BLaER1 (cell line): ENCODE measurements at regions not wholly inside any gene's neighbourhood (a gene's known extent, or its start where the extent isn't known, plus 50 kb on each side); places are given as distances from the start of the nearest gene placed in this dataset.

ENCODE experiments used
- H3K27ac ChIP-seq: shearing (Covaris generic); formaldehyde crosslinking; 2 replicates; pipeline ENCODE4 v1.8.1; 2022
- H3K27me3 ChIP-seq: shearing (Covaris generic); formaldehyde crosslinking; 2 replicates; pipeline ENCODE4 v1.8.1; 2022
- H3K36me3 ChIP-seq: shearing (Covaris generic); formaldehyde crosslinking; 2 replicates; pipeline ENCODE4 v1.8.1; 2022
- H3K4me1 ChIP-seq: shearing (Covaris generic); formaldehyde crosslinking; 2 replicates; pipeline ENCODE4 v1.8.1; 2022
- H3K4me2 ChIP-seq: shearing (Covaris generic); formaldehyde crosslinking; 2 replicates; pipeline ENCODE4 v1.8.1; 2022
- H3K4me3 ChIP-seq: shearing (Covaris generic); formaldehyde crosslinking; 2 replicates; pipeline ENCODE4 v1.8.1; 2022
- H3K9ac ChIP-seq: shearing (Covaris generic); formaldehyde crosslinking; 2 replicates; pipeline ENCODE4 v1.8.1; 2022
- H3K9me3 ChIP-seq: shearing (Covaris generic); formaldehyde crosslinking; 2 replicates; pipeline ENCODE4 v1.8.1; 2022
- H4K20me1 ChIP-seq: shearing (Covaris generic); formaldehyde crosslinking; 2 replicates; pipeline ENCODE4 v1.8.1; 2022
- Cebpa-rat ChIP-seq: shearing (Covaris generic); IDR thresholded peaks from 2 replicates; pipeline ENCODE4 v1.8.1; 2022

GRCh38 chr2:62307469-62308389 is 111.8 kb downstream of the B3GNT2 start:
- Histone ChIP-seq H3K4me1 (peaks cover 62% of the 10 kb centered on the region), H3K36me3 (no peaks in the 10 kb centered on the region), H3K27me3 (no peaks in the 10 kb centered on the region), H3K4me2 (peak overlapping the region; percentile 52), H3K4me3 (no peak overlapping the region), H3K9ac (no peak overlapping the region), H3K27ac (no peak overlapping the region), H4K20me1 (no peaks in the 10 kb centered on the region), H3K9me3 (no peaks in the 10 kb centered on the region)
- no peak for TF ChIP-seq Cebpa-rat

GRCh38 chr2:62306751-62307468 is 111.0 kb downstream of the B3GNT2 start:
- TF ChIP-seq Cebpa-rat = no peak
- no peaks in the 10 kb centered on the region for H3K9me3 ChIP-seq
- no peaks in the 10 kb centered on the region for H4K20me1 ChIP-seq
- H3K4me1 ChIP-seq = peaks cover 65% of the 10 kb centered on the region
- 0 out of 2 replicates have a peak overlapping the region, but pooled peaks have one; percentile 18 for H3K9ac ChIP-seq
- H3K4me3 ChIP-seq = no peak overlapping the region
- H3K27me3 ChIP-seq = no peaks in the 10 kb centered on the region
- no peaks in the 10 kb centered on the region for H3K36me3 ChIP-seq
- H3K4me2 ChIP-seq = peak overlapping the region; percentile 52
- peak overlapping the region; percentile 12; the same call in 1 of the 2 replicates for H3K27ac ChIP-seq

DNA sequence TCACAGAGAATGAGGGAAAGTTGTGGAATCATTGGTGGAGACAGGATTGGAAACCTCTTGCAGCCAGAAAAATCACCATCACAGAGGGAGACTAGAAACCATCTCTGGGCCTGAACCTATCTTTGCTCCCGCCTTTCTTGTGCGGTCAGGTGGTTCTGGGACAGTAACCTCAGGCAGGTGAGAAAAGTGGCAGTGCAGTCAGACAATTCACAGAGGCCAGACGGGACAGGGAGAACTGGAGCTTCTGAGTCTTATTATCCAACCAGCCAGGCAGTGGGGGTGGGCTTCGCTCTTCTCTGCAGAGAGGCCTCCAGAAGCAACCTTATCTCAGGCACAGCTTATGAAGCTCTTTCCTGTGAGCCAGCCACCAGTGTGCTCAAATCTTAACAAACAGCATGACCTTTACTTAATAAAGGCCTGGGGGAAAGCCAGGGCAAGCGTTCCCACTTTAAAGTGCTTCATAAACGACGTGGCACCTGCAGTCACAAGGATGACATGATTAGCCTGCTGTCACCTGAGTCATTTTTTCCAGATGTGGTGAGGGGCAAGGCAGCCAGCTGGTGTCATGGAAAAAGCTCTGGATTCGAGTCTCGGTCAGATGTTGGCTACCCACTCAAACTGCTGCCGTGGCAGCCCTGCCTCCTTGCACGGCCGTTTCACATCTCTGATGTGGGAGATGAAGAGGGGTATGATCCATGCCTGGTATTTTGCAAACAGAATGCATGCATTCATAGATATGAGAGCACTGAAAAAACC is 109.7 kb downstream of the B3GNT2 start:
- H3K9me3 ChIP-seq = no peaks in the 10 kb centered on the region
- no peaks in the 10 kb centered on the region for H3K27me3 ChIP-seq
- H3K27ac ChIP-seq = no peak overlapping the region
- no peak overlapping the region for H3K9ac ChIP-seq
- H3K4me2 ChIP-seq = peak overlapping the region; percentile 40
- TF ChIP-seq Cebpa-rat = no peak
- H3K36me3 ChIP-seq = no peaks in the 10 kb centered on the region
- no peaks in the 10 kb centered on the region for H4K20me1 ChIP-seq
- H3K4me3 ChIP-seq = no peak overlapping the region
- peaks cover 74% of the 10 kb centered on the region for H3K4me1 ChIP-seq

- H3K9ac ChIP-seq = no peak overlapping the region
- H3K36me3 ChIP-seq = no peaks in the 10 kb centered on the region
- peaks cover 69% of the 10 kb centered on the region for H3K4me1 ChIP-seq
- no peak for TF ChIP-seq Cebpa-rat
- no peaks in the 10 kb centered on the region for H3K9me3 ChIP-seq
- no peaks in the 10 kb centered on the region for H3K27me3 ChIP-seq
- no peak overlapping the region for H3K27ac ChIP-seq
- no peaks in the 10 kb centered on the region for H4K20me1 ChIP-seq
- peak overlapping the region; percentile 40 for H3K4me2 ChIP-seq
- H3K4me3 ChIP-seq = no peak overlapping the region
Observed at GRCh38 chr2:62304429-62305417, 108.8 kb downstream of the B3GNT2 start.

- H3K4me2 ChIP-seq = peak overlapping the region; percentile 40
- H3K4me3 ChIP-seq = no peak overlapping the region
- no peaks in the 10 kb centered on the region for H4K20me1 ChIP-seq
- H3K27me3 ChIP-seq = no peaks in the 10 kb centered on the region
- H3K9me3 ChIP-seq = no peaks in the 10 kb centered on the region
- H3K9ac ChIP-seq = no peak overlapping the region
- TF ChIP-seq Cebpa-rat = no peak
- H3K4me1 ChIP-seq = peaks cover 62% of the 10 kb centered on the region
- no peak overlapping the region for H3K27ac ChIP-seq
- H3K36me3 ChIP-seq = no peaks in the 10 kb centered on the region
Observed at GRCh38 chr2:62303788-62304187, 107.9 kb downstream of the B3GNT2 start.

DNA sequence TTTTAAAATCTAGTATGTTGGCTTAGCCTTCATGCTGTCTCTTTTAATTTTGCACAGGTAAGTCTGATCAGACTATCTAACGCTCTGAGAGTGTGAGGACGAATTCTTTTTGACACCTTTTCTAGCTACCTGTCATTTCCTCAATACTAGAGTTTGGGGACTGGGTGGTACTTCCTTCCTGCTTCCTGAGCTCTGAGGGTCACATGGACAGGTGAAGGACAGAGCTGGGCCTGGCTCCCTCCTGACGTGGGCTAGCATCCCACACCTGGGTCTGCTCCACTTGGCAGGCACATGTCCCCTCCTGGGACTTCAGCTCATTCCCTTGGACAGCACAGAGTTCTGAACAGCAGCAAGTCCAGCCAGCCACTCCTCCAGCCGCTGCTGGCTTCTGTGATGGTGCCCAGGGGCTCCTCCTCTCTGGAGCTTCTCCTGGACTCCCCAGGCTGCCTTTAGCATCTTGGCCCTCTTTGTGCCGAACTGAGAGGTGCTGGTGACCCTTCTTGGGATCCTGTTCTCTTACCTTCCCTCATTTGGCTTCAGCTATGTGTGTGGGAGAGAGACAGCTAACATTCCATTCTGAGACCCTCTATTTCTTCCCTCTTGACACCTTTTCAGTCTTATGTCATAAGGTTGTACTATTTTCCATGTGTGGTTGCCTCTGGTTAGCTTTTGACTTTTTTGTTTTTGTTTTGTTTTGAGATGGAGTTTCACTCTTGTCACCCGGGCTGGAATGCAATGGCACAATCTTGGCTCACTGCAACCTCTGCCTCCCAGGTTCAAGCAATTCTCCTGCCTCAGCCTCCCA is 106.9 kb downstream of the B3GNT2 start:
- Histone ChIP-seq H4K20me1 (no peaks in the 10 kb centered on the region), H3K9me3 (no peaks in the 10 kb centered on the region), H3K9ac (no peak overlapping the region), H3K27me3 (no peaks in the 10 kb centered on the region), H3K4me1 (peaks cover 56% of the 10 kb centered on the region), H3K36me3 (no peaks in the 10 kb centered on the region), H3K4me3 (no peak overlapping the region), H3K4me2 (peak overlapping the region; percentile 8; the same call in 1 of the 2 replicates), H3K27ac (no peak overlapping the region)
- TF ChIP-seq Cebpa-rat = no peak

DNA sequence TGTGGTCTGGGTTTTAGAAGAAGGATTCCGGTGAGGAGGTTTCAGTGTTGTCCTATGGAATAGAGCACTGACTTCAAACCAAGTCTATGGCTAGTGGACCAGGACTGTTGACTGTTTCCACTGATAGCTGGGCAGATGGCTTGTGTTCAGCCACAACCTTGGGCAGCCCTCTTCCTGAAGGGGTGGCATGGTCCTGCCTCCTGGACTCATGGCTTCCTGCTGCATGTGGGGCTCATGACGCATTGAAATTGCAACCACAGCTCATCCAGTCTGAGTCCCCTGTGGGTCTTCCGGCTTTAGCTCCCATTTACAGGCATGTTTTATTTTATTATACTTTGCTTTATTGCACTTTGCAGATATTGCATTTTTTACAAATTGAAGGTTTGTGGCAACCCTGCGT is 105.0 kb downstream of the B3GNT2 start:
- no peak overlapping the region for H3K4me3 ChIP-seq
- peaks cover 45% of the 10 kb centered on the region for H3K4me1 ChIP-seq
- peak overlapping the region; percentile 67 for H3K4me2 ChIP-seq
- no peaks in the 10 kb centered on the region for H4K20me1 ChIP-seq
- no peaks in the 10 kb centered on the region for H3K27me3 ChIP-seq
- no peaks in the 10 kb centered on the region for H3K9me3 ChIP-seq
- no peak overlapping the region for H3K27ac ChIP-seq
- no peak overlapping the region for H3K9ac ChIP-seq
- no peaks in the 10 kb centered on the region for H3K36me3 ChIP-seq
- TF ChIP-seq Cebpa-rat = no peak

DNA sequence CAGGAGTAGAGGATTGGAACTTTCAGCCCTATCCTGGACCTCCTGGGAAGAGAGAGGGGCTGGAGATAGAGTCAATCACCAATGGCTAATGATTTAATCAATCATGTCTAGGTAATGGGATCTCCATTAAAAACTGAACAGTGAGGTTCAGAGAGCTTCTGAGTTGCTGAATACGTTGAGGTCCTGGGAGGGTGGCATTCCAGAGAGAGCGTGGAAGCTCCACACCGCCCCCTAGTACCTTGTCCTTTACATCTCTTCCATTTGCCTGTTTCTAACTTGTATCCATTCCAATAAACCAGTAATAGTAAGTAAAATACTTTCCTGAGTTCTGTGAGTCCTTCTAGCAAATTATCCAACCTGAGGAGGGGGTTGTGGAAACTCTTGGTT is 101.7 kb downstream of the B3GNT2 start:
- no peaks in the 10 kb centered on the region for H3K27me3 ChIP-seq
- H4K20me1 ChIP-seq = no peaks in the 10 kb centered on the region
- H3K4me3 ChIP-seq = no peak overlapping the region
- H3K27ac ChIP-seq = no peak overlapping the region
- H3K4me2 ChIP-seq = no peak overlapping the region
- H3K4me1 ChIP-seq = peaks cover 51% of the 10 kb centered on the region
- no peak overlapping the region for H3K9ac ChIP-seq
- H3K36me3 ChIP-seq = no peaks in the 10 kb centered on the region
- no peak for TF ChIP-seq Cebpa-rat
- no peaks in the 10 kb centered on the region for H3K9me3 ChIP-seq
